Kidney tubule cell (primary cell): ENCODE measurements at regions not wholly inside any gene's neighbourhood (a gene's known extent, or its start where the extent isn't known, plus 50 kb on each side); places are given as distances from the start of the nearest gene placed in this dataset.

Experiments used
- DNase-seq: peaks from one replicate; pipeline ENCODE4 v3.0.0-alpha.2; 2018; ENCODE audit warnings: low spot score

DNA sequence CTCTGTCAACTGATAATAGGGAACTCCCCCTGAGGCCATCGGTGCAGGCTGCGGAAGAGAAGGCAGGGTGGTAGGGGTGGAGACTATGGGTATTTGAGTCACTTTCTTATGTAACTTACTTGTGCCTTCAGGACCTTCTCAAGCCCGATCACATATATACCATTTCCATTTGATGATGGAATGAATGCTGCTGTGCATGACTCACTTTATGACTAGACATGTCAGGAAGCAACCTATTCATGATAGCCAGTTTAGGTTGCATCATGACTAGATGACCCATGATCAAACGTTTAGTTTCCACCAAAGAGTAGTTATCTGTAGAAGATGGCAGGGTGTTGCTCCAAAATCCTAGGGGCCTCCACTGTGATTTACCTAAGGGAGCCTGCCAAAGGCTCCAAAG is 435.5 kb downstream of the DTHD1 start:
- DNase-seq: no peak

DNA sequence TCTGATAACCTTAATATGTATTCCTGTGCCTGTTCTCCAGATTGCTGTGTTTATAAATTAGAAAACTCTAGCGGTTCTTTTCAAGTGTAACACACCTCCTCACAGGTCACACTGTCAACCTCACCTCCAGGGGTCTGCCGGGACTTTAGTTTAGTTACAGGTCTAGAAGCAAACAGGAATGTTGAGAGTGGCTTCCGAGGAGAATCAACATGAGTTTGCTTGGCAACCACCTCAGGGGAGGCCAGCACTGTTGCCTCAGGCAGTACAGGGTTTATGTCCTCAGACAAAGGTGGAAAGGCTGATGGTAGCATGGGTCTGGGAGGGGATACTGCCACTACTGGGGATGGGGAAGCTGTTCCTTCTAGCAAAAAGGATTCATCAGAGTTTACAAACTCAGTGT is 438.0 kb downstream of the DTHD1 start:
- no peak for DNase-seq

GRCh38 chr4:36722986-36723385 is 441.6 kb downstream of the DTHD1 start:
- no peak for DNase-seq

GRCh38 chr4:36734334-36734733 is 452.9 kb downstream of the DTHD1 start:
- no peak for DNase-seq

- DNase-seq: no peak
Observed at GRCh38 chr4:36737691-36738090, 456.3 kb downstream of the DTHD1 start.

DNA sequence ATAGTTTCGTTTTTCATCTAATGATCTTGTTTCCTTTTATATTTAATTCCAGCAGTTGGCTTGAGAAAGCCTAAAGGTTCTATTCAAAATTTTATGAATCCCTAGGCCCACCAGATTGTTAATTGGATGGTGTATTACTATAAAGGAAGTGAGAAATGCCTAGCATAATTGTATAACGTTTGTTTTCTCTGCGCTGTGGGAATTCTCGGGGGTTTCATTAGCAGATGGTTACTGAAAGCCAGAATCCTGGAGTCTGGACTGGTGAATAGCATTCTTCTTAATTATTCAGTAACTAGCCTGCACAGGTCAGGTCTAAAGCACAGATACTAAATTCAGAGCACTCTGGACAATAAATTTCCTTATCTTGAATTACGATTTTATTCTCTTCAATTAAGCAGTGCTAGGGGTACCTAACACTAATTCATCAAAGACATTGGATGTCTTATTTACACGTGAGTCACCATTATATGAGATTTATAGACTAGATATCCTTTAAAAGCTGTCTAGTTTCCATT is 459.4 kb downstream of the DTHD1 start:
- DNase-seq: no peak

DNA sequence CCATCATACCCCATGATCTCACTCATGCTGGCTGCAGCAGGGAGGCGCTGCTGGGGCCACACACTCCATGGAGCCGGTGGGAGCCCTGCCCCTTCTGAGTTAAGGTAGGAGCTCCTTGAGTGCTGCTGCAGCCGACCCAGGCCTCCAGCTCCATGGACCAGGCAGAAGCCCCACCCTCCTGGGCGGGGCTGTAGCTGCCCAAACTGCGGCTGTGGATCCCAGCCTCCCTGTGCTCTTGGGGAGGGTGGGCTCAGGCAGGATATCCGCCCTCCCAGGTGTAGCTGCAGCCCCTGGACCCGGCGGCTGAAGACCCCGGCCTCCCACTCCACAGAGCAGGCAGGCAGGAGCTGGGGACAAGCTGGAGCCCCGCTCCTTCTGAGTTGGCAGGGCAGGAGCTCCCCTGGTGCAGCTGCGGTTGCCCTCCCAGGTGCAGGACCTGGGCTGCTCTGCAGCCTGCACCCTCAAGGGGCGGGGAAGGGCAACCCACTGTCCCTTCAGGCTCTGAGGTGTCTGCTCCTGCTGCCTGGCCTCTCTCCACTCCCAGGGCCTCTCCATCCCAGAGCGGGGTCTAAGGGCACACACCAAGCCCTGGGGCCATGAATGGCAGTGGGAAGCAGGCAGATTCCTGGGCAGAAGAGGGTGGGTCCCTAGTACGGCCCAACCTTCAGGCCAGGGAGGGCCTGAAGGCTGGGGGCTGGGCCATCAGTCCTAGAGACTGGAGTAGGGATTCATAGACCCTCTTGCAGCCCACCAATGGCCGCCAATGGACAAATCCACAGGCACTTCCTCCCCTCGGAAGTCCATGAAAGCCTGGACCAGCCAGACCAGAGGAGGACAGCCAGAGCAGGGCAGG is 466.1 kb downstream of the DTHD1 start:
- DNase-seq: no peak

GRCh38 chr4:36753048-36753447 is 471.6 kb downstream of the DTHD1 start:
- DNase-seq: no peak

- DNase-seq: no peak
Observed at GRCh38 chr4:36757580-36758311, 476.3 kb downstream of the DTHD1 start.

GRCh38 chr4:36758312-36759178 is 477.1 kb downstream of the DTHD1 start:
- no peak for DNase-seq

DNA sequence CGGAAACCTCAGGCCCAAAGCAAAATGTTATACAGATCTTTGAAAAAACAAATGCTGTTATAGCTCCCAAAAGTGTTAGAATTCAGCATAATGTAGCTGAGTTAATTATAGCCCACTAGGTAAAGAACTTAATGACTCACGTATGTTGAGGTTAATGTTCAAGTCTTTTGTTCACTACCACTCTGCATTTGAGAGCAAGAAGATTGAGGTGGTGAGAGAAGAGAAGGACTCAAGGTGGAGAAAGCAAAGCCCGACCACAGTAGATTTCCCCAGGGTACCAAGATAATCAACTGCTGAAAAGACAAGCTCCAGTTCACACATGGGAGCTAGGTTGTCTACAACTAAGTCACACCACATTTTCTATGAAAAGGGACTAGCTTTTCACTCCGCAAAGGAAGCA is 480.2 kb downstream of the DTHD1 start:
- no peak for DNase-seq

DNA sequence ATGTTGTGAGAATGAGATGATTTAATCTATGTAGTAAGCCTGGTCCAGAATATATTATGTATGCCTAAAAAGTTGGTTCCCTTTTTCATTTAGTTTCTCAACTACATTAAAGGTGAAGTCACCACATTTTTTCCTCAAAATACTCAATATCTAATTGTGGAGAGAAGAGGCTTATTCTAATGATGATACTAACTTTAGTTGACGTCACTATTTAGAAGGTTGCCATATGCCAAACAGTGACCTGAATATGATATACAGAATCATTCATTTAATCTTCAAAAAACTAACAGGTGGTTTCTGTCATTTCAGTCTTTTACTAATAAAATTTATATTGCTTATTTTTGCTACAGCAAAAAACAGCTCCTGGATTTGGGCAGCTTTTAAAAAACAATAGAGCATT is 480.7 kb upstream of the NWD2 start:
- no peak for DNase-seq

DNA sequence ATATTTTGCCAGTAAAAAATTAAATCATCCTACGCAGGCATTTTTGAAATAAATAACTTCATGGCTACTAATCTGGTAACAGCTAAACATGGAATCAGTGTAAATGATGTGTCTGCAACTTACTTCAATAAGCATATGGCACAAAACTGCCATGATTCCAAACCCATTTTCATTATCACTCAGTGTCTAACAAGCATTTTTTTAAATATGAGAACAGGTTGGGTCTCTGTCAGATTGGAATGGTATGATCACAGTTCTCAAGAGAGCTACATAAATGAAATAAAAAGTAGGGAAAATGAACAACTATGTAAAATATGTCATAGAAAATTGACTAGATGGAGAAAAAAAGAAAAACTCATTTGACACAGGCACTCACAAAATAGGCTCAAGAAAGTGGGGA is 476.9 kb upstream of the NWD2 start:
- no peak for DNase-seq

- DNase-seq: no peak
Observed at GRCh38 chr4:36771411-36772153, 473.0 kb upstream of the NWD2 start.

DNA sequence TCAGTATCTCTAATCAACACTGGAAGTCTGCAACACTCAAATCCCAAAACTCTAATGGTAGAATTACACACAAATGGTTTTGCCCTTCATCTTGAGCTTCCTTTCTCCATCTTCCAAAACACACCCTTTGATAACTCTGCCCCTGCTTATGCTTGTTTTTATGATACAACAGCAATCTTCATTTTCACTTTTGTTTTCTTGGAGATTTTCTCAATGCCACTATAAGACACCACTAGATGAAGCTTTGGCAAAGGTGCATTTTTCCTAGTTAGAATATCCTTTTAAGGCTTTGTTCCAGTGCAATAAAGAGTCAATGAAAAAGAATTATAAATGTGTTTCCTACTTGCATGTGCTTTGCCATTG is 472.4 kb upstream of the NWD2 start:
- no peak for DNase-seq

- DNase-seq: no peak
Observed at GRCh38 chr4:36773467-36773866, 471.1 kb upstream of the NWD2 start.

GRCh38 chr4:36775544-36775943 is 469.0 kb upstream of the NWD2 start:
- no peak for DNase-seq

DNA sequence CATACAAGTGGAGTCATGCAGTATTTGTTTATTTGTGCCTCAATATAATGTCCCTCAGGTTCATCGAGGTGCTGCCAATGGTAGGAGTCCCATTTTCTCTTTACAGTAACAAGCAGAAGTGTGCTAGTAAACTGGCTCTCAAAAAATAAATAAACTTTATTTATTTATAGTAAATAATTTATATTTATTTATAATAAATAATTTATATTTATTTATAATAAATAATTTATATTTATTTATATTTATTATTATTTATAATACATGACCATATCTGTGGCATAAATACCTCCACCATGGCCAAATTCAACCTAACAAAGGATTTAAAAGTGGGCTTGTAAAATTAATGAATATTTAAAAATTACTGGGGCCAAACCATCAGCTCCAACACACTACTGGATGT is 464.9 kb upstream of the NWD2 start:
- no peak for DNase-seq

DNA sequence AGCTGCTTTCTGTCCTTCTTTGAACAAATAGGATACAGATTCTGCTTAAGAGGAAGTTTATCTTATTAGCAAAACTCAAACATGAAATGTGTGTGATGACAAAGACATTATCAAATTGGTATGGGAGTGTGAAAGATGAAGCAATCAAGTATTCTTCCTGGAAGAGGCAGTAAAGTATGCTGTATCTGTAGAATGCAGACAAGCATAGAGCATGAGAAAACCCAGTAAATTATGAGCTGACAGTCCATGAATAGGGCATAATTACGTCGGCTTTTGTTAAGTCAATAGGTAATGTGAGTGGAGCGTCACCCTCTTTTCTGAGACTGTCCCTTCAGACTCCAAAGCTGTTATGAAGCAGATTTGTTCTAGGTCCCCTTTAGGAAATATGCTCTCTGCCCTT is 458.6 kb upstream of the NWD2 start:
- no peak for DNase-seq

- no peak for DNase-seq
Observed at GRCh38 chr4:36786519-36786918, 458.0 kb upstream of the NWD2 start.

- DNase-seq: no peak
Observed at GRCh38 chr4:36794716-36795115, 449.8 kb upstream of the NWD2 start.

DNA sequence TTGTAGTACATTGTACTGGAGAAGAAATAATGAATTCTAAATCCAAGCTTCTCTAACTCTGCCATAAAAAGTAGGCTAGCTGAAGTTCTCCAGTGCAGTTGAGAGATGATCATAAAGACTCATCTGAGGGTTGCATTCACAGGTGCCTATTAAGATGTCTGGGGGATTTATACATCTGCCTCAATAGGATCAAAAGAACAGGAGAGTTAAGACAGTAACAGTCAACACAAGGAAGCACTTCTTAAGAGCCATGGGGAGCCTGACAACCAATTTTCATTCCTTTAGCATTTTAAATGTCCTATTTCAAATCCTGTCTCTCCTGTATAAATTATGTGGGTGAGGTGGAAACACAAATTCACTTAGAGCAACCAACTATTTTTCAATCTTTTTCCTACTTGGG is 432.4 kb upstream of the NWD2 start:
- no peak for DNase-seq
